SK-N-MC (cell line): ENCODE measurements at regions not wholly inside any gene's neighbourhood (a gene's known extent, or its start where the extent isn't known, plus 50 kb on each side); places are given as distances from the start of the nearest gene placed in this dataset.

Source experiments
- DNase-seq: peaks from one replicate; pipeline ENCODE4 v3.0.0-alpha.2; 2011; ENCODE audit warnings: low read depth, low spot score
- H3K27ac ChIP-seq: fragments of 200-600 bp; sonication (generic); 2 replicates; pipeline ENCODE4 v1.5.1; 2016; ENCODE audit warnings: mixed run types
- H3K36me3 ChIP-seq: fragments of 200-600 bp; sonication (generic); 2 replicates; pipeline ENCODE4 v1.6.1; 2017; ENCODE audit warnings: antibody characterized with exemption, low read length, mixed read lengths; ENCODE audit not compliant: insufficient read depth
- H3K4me3 ChIP-seq: fragments of 200-600 bp; sonication (generic); 2 replicates; pipeline ENCODE4 v1.5.1; 2016
- H3K9ac ChIP-seq: fragments of 200-600 bp; sonication (generic); 2 replicates; pipeline ENCODE4 v1.8.0; 2017; ENCODE audit warnings: mixed run types, mixed read lengths; ENCODE audit not compliant: insufficient read length
- H3K9me3 ChIP-seq: fragments of 200-600 bp; sonication (generic); 2 replicates; pipeline ENCODE4 v1.6.1; 2017; ENCODE audit warnings: low read depth, mild to moderate bottlenecking, antibody characterized with exemption, low read length, moderate library complexity, mixed read lengths
- EZH2 ChIP-seq: fragments of 200-600 bp; sonication (generic); IDR thresholded peaks from one replicate; pipeline ENCODE4 v1.6.1; 2017; ENCODE audit warnings: antibody characterized with exemption
- FOXP2 ChIP-seq: optimal IDR thresholded peaks from 2 replicates; pipeline ENCODE3; 2011; ENCODE audit warnings: mild to moderate bottlenecking, moderate library complexity; ENCODE audit not compliant: insufficient read depth; ENCODE audit errors: extremely low read length, control extremely low read depth
- POLR2AphosphoS5 ChIP-seq: IDR thresholded peaks from 2 replicates; pipeline ENCODE4 v1.6.1; 2012; ENCODE audit warnings: mild to moderate bottlenecking, low read depth, low read length, borderline replicate concordance

- no peak for TF ChIP-seq EZH2
- TF ChIP-seq POLR2AphosphoS5: no peak
- TF ChIP-seq FOXP2: no peak
- no peaks in the 10 kb centered on the region; the same call in 1 of the 2 replicates for H3K9me3 ChIP-seq
- no peaks in the 10 kb centered on the region for H3K36me3 ChIP-seq
- peak overlapping the region; percentile 44 for H3K4me3 ChIP-seq
- DNase-seq: peak; percentile 32
- H3K27ac ChIP-seq: peak overlapping the region; percentile 71
- no peak overlapping the region for H3K9ac ChIP-seq
These were observed 50.3 kb upstream of the ATP13A3 start for GRCh38 chr3:194536871-194537637.
